ENCODE measurements at regions not wholly inside any gene's neighbourhood (a gene's known extent, or its start where the extent isn't known, plus 50 kb on each side); places are given as distances from the start of the nearest gene placed in this dataset.

GRCh38 chr2:18771212-18771611, 181.8 kb upstream of the NT5C1B start:
- intact Hi-C loops (cut with DNase I; ENCODE audit: low total_unique reads) = no loop called here
- no peaks in the 10 kb centered on the region for H3K27me3 ChIP-seq
- H3K4me1 ChIP-seq = no peaks in the 10 kb centered on the region
- no peak for DNase-seq
- no peak overlapping the region for H3K4me3 ChIP-seq
- H3K36me3 ChIP-seq = no peaks in the 10 kb centered on the region
- no peak for TF ChIP-seq CTCF (IDR thresholded peaks at IDR 0.05)
- peaks cover 0 to 8% (median 4%) of the 10 kb centered on the region in 3 donors for H3K9me3 ChIP-seq
- H3K27ac ChIP-seq = no peak overlapping the region

- intact Hi-C loops (cut with DNase I; ENCODE audit: low total_unique reads) = no loop called here
- Histone ChIP-seq H3K27me3 (no peaks in the 10 kb centered on the region), H3K36me3 (no peaks in the 10 kb centered on the region), H3K4me1 (peaks cover 0 to 17% (median 12%) of the 10 kb centered on the region in 4 donors), H3K4me3 (no peak overlapping the region), H3K27ac (no peak overlapping the region), H3K9me3 (peaks cover 0 to under 1% (median under 1%) of the 10 kb centered on the region in 3 donors)
- TF ChIP-seq CTCF (IDR thresholded peaks at IDR 0.05) = no peak
- no peak for DNase-seq
Measured at GRCh38 chr2:18763338-18763737, 174.0 kb upstream of the NT5C1B start.

GRCh38 chr2:18762667-18763066, 173.3 kb upstream of the NT5C1B start:
- no peak overlapping the region for H3K27ac ChIP-seq
- H3K36me3 ChIP-seq = no peaks in the 10 kb centered on the region
- DNase-seq = no peak
- intact Hi-C loops (cut with DNase I; ENCODE audit: low total_unique reads) = no loop called here
- TF ChIP-seq CTCF (IDR thresholded peaks at IDR 0.05) = no peak
- H3K9me3 ChIP-seq = no peaks in the 10 kb centered on the region
- no peak overlapping the region for H3K4me3 ChIP-seq
- no peaks in the 10 kb centered on the region for H3K27me3 ChIP-seq
- H3K4me1 ChIP-seq = peaks cover 0 to 17% (median 12%) of the 10 kb centered on the region in 4 donors

GRCh38 chr2:18754286-18754685, 164.9 kb upstream of the NT5C1B start:
- H3K27me3 ChIP-seq = no peaks in the 10 kb centered on the region
- peaks cover 0 to 7% (median 2%) of the 10 kb centered on the region in 4 donors for H3K4me1 ChIP-seq
- H3K27ac ChIP-seq = no peak overlapping the region
- no peak for DNase-seq
- no peak overlapping the region for H3K4me3 ChIP-seq
- TF ChIP-seq CTCF (IDR thresholded peaks at IDR 0.05) = no peak
- H3K9me3 ChIP-seq = no peaks in the 10 kb centered on the region
- intact Hi-C loops (cut with DNase I; ENCODE audit: low total_unique reads) = no loop called here
- H3K36me3 ChIP-seq = no peaks in the 10 kb centered on the region

DNA sequence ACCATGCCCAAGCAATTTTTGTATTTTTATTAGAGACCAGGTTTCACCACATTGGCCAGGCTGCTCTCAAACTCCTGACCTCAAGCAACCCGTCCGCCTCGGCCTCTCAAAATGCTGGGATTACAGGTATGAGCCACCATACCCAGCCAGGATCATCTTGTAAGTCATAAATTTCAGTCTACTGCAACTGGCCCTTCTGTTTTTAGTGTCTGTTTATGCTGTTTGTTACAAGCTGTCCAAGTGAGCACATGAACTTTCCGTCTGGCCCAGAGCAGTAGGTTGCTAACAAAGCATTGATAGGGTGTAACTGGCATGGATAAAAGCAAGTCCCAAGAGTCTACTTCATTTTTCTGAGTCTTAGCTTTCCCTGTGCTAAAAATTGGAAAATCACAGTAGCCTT, 164.4 kb upstream of the NT5C1B start:
- Histone ChIP-seq H3K27me3 (no peaks in the 10 kb centered on the region), H3K9me3 (no peaks in the 10 kb centered on the region), H3K36me3 (no peaks in the 10 kb centered on the region), H3K4me3 (no peak overlapping the region), H3K4me1 (peaks cover 0 to 7% (median 2%) of the 10 kb centered on the region in 4 donors), H3K27ac (no peak overlapping the region)
- intact Hi-C loops (cut with DNase I; ENCODE audit: low total_unique reads) = no loop called here
- DNase-seq = no peak
- TF ChIP-seq CTCF (IDR thresholded peaks at IDR 0.05) = no peak
